ENCODE measurements at regions not wholly inside any gene's neighbourhood (a gene's known extent, or its start where the extent isn't known, plus 50 kb on each side); places are given as distances from the start of the nearest gene placed in this dataset.

DNA sequence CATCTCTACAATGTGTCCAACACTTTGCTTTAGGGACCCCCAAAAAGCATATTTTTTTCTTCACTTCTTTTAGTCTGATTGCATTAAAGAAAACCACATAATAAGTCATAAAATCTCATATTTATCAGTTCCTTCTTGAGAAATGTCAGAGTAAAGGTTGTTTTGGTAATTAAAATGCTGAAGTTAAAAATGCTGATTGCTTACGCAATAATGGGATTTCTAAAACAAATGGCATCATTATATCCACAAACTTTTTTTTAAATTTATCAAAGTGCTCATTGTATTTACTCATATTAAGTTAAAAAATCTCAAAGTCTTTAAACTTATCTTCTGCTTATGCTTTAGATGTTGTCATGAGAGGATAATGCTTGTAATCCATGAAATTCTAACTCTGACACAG is 737.2 kb upstream of the ARGLU1 start:
- ChIA-PET POLR2A (no interaction called here), CTCF (ENCODE audit: low intra/inter-chr PET ratio) (no interaction called here)
- FAIRE-seq: no peak
- Histone ChIP-seq H3K27me3 (ENCODE audit: control insufficient read depth in 2 of 2, insufficient read depth in 2 of 2, low read length in 2 of 2) (no peaks in the 10 kb centered on the region), H3K9me3 (replicated peaks; ENCODE audit: control insufficient read depth, insufficient read depth, low read depth, low read length) (no peaks in the 10 kb centered on the region), H4K20me1 (replicated peaks; ENCODE audit: control insufficient read depth, insufficient read depth, low read length) (no peaks in the 10 kb centered on the region), H3K4me3 (no peak overlapping the region), H3K4me1 (replicated peaks in 1 of 2; ENCODE audit: control insufficient read depth in 2 of 2, insufficient read depth in 2 of 2, low read length in 2 of 2) (no peaks in the 10 kb centered on the region), H3K79me2 (ENCODE audit: control insufficient read depth, insufficient read depth, low read length) (no peaks in the 10 kb centered on the region), H2AFZ (ENCODE audit: low read depth, low read length) (no peak overlapping the region), H3K36me3 (ENCODE audit: control insufficient read depth, insufficient read depth, low read length) (no peaks in the 10 kb centered on the region), H3K27ac (ENCODE audit: extremely low read depth, low read depth, low read length) (no peak overlapping the region), H3K4me2 (ENCODE audit: insufficient read depth, low read length) (no peak overlapping the region), H3K9me1 (ENCODE audit: control insufficient read depth, insufficient read depth, low read length) (no peaks in the 10 kb centered on the region), H3K9ac (ENCODE audit: insufficient read depth in 1 of 2, low read depth in 2 of 2, low read length in 2 of 2) (no peak overlapping the region)
- no peak for DNase-seq (ENCODE audit: extremely low read depth in 1 of 4, low spot score in 3 of 4)
- intact Hi-C loops (cut with micrococcal nuclease) (no loop called here), in situ Hi-C loops (cut with MboI) (no loop called here)
- 11% methylated on average over 1 of the region's 1 CpG for WGBS (ENCODE audit: insufficient coverage, low coverage, missing lambda C conversion rate)
- ATAC-seq: no peak
- TF ChIP-seq KHSRP (IDR thresholded peaks at IDR 0.05) (no peak), POU5F1 (IDR thresholded peaks at IDR 0.05; ENCODE audit: borderline replicate concordance, low read depth, low read length, partially characterized antibody) (no peak), ZZZ3 (IDR thresholded peaks at IDR 0.05) (no peak), PTRF (tag; IDR thresholded peaks at IDR 0.05) (no peak), RHOXF2B (CRISPR knock-in tag; conservative IDR thresholded peaks at IDR 0.05) (no peak), CXXC5 (CRISPR knock-in tag; IDR thresholded peaks at IDR 0.05) (no peak), HDAC3 (IDR thresholded peaks at IDR 0.05; ENCODE audit: borderline replicate concordance, partially characterized antibody) (no peak), ZNF280B (CRISPR knock-in tag; IDR thresholded peaks at IDR 0.05) (no peak), HDAC8 (tag; IDR thresholded peaks at IDR 0.05) (no peak)
- no TSS peak for BruUV-seq (replicated peaks)

All from K562 (cell line).